HG03108 (cell line): ENCODE measurements at regions not wholly inside any gene's neighbourhood (a gene's known extent, or its start where the extent isn't known, plus 50 kb on each side); places are given as distances from the start of the nearest gene placed in this dataset.

ENCODE experiments used
- ATAC-seq: cut with Tn5 transposase; IDR thresholded peaks from one replicate; pipeline ENCODE4 v1.9.1; 2021; ENCODE audit warnings: moderate library complexity; ENCODE audit not compliant: unreplicated experiment

DNA sequence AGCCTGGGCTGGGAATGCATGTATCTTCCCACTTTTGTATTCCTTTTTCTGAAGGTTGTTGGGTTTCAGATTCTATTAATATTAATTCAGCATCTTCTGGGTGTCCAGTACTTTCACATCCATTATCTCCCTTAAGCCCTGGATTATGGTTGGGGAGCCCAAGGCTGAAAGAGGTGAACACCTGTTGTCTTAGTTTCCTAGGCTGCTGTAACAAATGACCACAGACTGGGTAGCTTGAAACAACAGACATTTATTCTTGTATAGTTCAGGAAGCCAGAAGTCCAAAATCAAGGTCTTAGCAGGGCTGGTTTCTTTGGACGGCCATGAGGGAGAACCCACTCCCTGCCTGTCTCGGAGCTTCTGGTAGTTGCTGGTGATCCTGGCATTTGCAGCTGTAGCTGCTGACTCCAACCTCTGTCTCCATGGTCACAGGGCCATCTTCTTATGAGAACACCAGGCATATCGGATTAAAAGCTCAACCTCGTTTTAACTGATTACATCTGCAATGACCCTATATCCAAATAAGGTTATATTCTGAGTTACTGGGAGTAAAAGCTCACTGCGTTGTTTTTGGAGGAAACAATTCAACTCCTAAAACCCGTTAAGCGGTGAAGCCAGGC lies 68.2 kb upstream of the CLMN start:
- no peak for ATAC-seq

GRCh38 chr14:95386536-95387095 lies 66.9 kb upstream of the CLMN start:
- ATAC-seq, result no peak

GRCh38 chr14:95385701-95386100 lies 66.0 kb upstream of the CLMN start:
- ATAC-seq, result no peak

GRCh38 chr14:95382747-95383146 lies 63.0 kb upstream of the CLMN start:
- no peak for ATAC-seq

GRCh38 chr14:95381726-95382125 lies 62.0 kb upstream of the CLMN start:
- no peak for ATAC-seq

GRCh38 chr14:95380350-95381042 lies 60.8 kb upstream of the CLMN start:
- ATAC-seq, result no peak

DNA sequence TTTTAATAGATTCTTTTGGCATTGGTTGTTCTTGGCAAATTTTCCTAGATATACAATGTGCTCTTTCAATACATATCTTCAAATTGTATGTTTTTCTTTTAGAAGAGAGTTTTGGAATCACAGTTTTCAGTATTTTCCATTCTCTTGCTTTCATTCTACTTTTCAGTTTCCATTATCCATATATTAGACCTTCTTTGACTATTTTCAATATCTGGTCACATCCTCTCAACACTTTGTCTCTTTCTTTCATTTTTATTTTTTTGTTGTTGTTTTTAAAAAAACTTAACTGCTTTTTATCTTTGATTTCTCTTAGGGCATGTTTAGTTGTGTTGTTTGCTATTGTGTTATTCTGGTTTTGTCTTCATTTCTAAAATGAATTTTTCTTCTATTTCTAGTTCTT lies 59.9 kb upstream of the CLMN start:
- no peak for ATAC-seq

DNA sequence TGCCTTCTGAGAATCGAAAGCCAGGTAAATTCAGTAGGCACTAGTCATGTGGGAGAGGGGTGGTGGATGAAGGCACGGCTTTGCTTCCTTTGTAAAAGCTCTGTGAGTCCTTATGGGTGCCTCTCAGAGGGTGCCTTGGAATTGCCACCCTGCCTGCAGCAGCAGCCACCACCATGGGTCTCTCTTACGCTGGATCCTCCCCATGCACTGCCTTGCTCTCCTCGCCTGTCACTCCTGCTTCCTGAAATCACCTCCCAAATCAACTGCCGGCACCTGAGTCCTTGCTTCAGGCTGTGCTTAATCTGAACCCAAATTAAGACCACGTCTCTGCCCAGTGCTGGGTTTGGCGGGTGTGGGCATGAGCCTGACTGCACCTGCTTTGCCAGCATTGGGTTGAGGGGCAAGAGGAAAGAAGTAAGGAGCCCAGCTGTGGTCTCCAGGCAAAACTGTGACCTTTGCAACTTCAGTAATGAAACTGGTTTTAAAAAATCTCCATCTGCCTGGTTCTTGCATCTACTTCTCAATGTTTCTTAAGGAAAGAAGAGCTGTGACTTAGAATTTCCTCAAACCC lies 55.9 kb upstream of the CLMN start:
- ATAC-seq, result no peak

DNA sequence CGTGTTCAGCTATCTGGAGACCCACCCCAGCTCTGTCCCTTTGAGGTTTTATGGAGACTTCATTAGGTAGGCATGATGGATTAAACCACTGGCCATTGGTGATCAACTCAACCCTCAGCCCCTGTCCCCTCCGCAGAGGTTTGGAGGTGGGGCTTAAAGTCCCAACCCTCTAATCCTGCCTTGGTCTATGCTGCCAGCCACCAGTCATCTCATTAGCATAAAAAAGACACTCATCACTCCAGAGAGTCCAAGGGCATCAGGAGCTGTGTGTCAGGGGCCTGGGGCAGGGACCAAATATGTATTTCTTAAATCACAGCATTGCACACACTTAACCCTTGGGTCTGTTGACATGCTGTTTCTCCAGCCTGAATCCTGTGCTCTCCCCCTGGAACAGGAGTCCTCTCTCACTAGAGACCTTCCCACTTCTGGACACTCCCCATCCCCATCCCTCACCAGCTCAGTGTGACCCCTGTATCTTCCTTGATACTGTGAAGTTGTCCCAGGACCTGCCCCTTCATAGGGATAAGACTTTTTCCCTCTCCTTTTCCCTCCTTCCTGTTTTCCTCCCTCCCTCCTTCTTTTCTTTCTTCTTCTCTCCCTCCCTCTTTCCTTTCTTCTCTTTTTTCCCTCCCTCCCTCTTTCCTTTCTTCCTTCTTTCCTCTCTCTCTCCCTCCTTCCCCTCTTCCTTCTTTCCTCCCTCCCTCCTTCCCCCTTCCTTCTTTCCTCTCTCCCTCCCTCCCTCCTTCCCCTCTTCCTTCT lies 54.7 kb upstream of the CLMN start:
- ATAC-seq, result no peak

- ATAC-seq, result no peak
Observed at GRCh38 chr14:95370076-95370475, 50.4 kb upstream of the CLMN start.
